ENCODE measurements at regions not wholly inside any gene's neighbourhood (a gene's known extent, or its start where the extent isn't known, plus 50 kb on each side); places are given as distances from the start of the nearest gene placed in this dataset.

- Histone ChIP-seq H3K27me3 (ENCODE audit: insufficient read depth, low read depth, low read length) (no peaks in the 10 kb centered on the region), H3K9ac (ENCODE audit: low read length) (no peak overlapping the region)
Measured at GRCh38 chr9:126055381-126055985, 271.1 kb upstream of the MVB12B start.

More at GRCh38 chr9:126055381-126055985, 271.1 kb upstream of the MVB12B start:
- no peak overlapping the region for H2AFZ ChIP-seq (ENCODE audit: low read depth, low read length)
- no peaks in the 10 kb centered on the region for H3F3A ChIP-seq (ENCODE audit: insufficient read depth, low read length, poor library complexity, severe bottlenecking)
- no peaks in the 10 kb centered on the region for H4K20me1 ChIP-seq (ENCODE audit: insufficient read depth)
- H3K9me3 ChIP-seq (ENCODE audit: low read length), result no peaks in the 10 kb centered on the region
- H3K27ac ChIP-seq (ENCODE audit: low read length), result no peak overlapping the region
- no peaks in the 10 kb centered on the region for H3K36me3 ChIP-seq (ENCODE audit: insufficient read depth, low read length)
- no peak overlapping the region for H3K4me3 ChIP-seq (ENCODE audit: low read length)
- no peak for TF ChIP-seq TAF1 (IDR thresholded peaks at IDR 0.05; ENCODE audit: low read depth)
- TF ChIP-seq EP300 (conservative IDR thresholded peaks at IDR 0.05; ENCODE audit: poor library complexity, severe bottlenecking), result no peak
- TF ChIP-seq REST (IDR thresholded peaks at IDR 0.05; ENCODE audit: borderline replicate concordance), result no peak
- no peak for TF ChIP-seq POLR2AphosphoS5 (IDR thresholded peaks at IDR 0.05)
- no peak for TF ChIP-seq EZH2 (IDR thresholded peaks at IDR 0.05; ENCODE audit: borderline replicate concordance, insufficient read depth, low read length, poor library complexity, severe bottlenecking)
- no peak for TF ChIP-seq CTCF (IDR thresholded peaks at IDR 0.05; ENCODE audit: poor library complexity, severe bottlenecking)
- no peak for TF ChIP-seq MXI1 (conservative IDR thresholded peaks at IDR 0.05; ENCODE audit: poor library complexity, severe bottlenecking)
- TF ChIP-seq RAD21 (conservative IDR thresholded peaks at IDR 0.05), result no peak
- no peak for TF ChIP-seq SMC3 (conservative IDR thresholded peaks at IDR 0.05; ENCODE audit: poor library complexity)
- H3K9me2 ChIP-seq (ENCODE audit: insufficient read depth, low read length), result no peaks in the 10 kb centered on the region
- no peak overlapping the region for H3K4me2 ChIP-seq (ENCODE audit: low read length)
- no peaks in the 10 kb centered on the region for H3K79me2 ChIP-seq (replicated peaks; ENCODE audit: insufficient read depth, low read length)
